Kasumi-1 (cell line): ENCODE measurements at regions not wholly inside any gene's neighbourhood (a gene's known extent, or its start where the extent isn't known, plus 50 kb on each side); places are given as distances from the start of the nearest gene placed in this dataset.
A peak's percentile ranks its signal among the peaks of the same experiment; 100 is the strongest.

Source experiments
- DNase-seq, 2 experiments: peaks; one replicate each; lab custom pipeline; 2025; lab: John Stamatoyannopoulos, UW

DNA sequence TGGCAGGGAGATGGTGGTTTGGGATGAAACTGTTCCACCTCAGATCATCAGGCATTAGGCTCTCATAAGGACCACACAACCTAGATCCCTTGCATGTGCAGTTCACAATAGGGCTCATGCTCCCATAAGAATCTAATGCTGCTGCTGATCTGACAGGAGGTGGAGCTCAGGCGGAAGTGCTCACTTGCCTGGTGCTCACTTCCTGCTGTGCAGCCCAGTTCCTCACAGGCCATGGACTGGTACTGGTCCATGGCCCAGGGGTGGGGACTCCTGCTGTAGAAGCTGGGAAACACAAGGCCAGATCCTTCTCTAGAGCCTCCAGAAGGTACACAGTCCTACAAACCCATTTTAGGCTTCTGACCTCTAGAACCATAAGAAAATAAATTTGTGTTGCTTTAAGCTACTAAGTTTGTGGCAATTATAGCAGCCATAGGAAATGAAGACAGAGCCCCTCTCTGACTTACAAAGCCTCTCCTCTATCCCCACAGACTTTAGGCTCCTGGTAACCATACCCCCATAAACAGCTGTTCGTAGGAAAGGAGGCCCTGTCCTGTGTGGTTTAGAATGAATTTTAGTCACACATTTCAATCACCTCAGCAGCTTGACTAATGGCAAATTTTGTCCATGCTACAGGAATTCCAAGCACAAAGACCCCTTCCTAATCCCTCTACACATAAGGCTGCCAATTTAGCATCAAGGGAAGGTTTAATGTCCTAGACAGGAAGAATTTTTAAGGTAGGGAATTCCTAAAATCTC is 206.1 kb upstream of the PHYHIPL start:
- no peak for DNase-seq

DNA sequence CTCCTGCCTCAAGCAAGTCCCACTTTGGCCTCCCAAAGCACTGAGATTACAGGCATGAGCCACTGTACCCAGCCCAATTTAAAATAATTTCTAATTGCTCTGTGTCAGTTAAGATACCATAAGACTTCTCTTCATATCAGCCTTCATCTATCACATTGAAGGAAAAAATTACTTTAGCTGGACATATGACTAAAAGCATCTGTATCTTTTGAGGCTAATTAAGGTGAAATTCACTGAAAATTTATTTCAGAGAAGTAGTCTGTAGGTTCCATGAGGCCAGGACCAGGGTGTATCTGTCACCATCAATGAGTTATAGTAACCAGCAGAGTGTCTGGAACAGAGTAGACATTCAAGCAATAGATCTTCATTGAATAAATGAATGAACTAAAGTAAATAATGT is 205.2 kb upstream of the PHYHIPL start:
- DNase-seq: no peak

- DNase-seq: no peak
These were observed 204.5 kb upstream of the PHYHIPL start for GRCh38 chr10:58971796-58972491.

GRCh38 chr10:58972576-58973234 is 203.7 kb upstream of the PHYHIPL start:
- no peak for DNase-seq

DNA sequence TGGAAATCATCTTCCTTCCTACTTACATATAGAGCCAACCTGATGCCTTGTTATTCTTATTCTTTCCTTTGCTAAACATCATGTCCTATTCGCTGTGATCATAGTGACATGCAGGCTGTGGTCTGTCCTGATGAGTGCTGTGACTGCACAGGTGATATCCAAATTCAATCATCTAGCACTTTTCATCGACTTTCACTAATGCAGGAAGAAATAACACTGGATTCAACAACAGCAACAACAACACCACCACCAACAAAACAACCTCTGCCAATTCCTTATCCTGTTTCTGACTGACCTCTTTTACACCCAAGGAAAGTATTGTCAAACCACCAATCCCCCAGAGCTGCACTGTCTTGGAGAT is 203.2 kb upstream of the PHYHIPL start:
- DNase-seq: no peak

DNA sequence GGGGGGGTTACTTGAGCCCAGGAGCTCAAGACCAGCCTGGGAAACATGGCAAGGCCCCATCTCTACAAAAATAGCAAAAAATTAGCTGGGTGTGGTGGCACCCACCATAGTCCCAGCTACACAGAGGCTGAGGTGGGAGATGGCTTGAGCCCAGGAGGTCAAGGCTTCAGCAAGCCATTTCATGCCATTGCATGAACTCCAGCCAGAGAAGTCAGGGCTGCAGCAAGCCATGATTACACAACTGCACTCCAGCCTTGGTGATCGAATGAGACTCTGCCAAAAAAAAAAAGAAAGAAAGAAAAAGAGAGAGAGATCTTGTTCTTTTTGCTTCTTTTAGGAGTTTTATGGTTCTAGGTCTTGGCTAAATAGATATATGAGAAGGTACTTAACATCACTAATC is 200.2 kb upstream of the PHYHIPL start:
- no peak for DNase-seq

DNA sequence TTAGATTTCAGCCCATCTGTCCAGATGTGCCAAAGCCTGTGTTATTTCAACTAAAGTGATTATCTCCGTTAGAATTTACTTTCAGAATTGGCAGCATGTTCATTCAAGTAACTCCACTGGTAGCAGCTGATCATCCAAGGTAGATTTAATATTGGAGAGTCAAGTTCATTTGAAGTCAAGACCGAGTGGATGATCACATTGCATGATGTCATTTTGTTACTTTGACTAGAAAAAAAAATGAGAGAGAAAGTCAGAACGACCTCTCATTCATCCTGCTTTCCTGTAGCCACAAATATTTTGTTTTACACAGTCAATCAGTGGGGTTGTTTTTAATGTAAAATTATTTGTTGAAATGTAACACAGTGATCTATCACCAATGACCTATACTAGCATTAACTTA is 196.7 kb upstream of the PHYHIPL start:
- no peak for DNase-seq

DNA sequence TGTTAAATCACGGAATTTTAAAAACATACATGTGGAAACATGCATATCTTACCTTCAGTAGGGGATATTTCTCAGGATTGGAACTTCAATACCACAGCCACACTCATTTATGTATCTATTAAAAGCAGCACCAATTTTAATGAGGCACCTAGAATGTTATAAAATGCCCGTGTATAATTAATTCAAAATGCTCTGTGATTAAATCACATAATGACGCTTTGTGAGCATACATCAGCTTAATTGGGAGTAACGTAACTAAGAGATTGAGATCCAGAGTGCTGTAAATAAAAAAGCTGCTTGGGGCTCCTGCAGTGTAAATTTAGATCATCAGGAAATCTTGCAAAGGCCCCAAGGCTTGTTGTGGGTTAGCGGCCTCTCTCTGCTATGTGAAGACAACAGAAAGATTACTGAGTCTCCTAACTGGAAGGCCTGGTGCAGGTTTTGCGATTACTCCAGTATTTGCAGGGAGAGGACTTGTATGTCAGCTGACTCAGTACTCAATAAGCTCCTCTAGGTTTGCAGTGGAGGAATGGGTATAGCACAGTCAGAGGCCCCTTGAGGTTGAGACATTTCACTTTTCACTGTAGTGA is 195.5 kb upstream of the PHYHIPL start:
- DNase-seq: peak; percentile 73 to 81

GRCh38 chr10:58981846-58982245 is 194.6 kb upstream of the PHYHIPL start:
- no peak for DNase-seq

- DNase-seq: no peak
These were observed 193.8 kb upstream of the PHYHIPL start for GRCh38 chr10:58982470-58983239.

- DNase-seq: no peak
These were observed 191.2 kb upstream of the PHYHIPL start for GRCh38 chr10:58985216-58985615.

- no peak for DNase-seq
These were observed 186.9 kb upstream of the PHYHIPL start for GRCh38 chr10:58989486-58990039.

GRCh38 chr10:58990693-58991092 is 185.8 kb upstream of the PHYHIPL start:
- no peak for DNase-seq

DNA sequence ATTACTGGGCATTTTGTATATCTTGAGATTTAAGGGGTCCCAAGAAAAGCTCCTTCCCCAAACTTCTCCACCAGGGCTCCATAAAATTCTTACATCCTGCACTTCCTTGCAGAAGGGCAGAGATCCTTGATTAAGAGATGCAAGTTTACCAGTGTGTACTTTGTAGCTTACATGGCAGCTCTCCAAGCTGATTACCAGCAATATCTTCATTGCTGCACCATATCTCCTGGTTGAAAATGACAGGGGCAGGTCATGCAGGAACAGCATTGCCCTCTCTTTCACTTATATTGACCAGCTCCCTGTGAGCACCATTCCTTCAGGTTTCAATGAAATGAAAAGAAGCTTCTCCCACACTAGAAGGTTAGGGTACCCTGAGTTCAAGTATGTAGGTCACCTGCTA is 184.6 kb upstream of the PHYHIPL start:
- DNase-seq: no peak

- no peak for DNase-seq
These were observed 183.5 kb upstream of the PHYHIPL start for GRCh38 chr10:58992830-58993460.

DNA sequence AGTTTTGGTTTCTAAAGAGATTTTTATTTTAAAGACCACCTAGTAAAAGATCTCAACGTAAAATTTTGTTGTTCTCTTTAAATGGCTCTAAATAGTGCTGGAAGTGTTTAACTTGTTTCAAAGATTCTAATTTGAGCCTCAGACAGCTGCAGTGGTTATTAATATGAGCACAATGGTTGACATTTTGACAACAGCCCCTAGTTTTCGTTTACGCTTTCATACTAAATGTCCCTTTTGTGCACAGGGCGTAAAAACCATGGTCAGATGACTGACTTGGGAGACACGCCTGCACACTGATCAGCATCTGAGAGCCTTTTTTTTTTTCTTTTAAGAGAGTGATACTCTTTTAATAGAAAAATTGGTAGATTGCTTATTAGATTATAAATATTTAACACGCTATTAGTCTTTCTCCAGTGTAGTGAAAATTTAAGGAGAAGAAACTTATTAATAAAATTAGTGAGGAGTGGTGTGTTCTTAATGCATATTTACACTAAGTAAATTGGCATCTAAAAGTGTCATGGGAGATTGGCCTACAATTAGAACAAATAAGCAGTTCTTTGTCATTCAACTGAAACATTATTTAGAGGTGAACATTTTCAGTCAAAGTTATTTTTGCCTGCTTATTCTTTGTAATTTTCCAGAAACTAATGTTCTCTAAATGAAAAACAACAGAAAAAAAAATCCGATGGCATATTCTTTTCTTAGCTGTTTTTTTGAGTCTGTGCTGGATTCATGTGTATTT is 182.8 kb upstream of the PHYHIPL start:
- no peak for DNase-seq

DNA sequence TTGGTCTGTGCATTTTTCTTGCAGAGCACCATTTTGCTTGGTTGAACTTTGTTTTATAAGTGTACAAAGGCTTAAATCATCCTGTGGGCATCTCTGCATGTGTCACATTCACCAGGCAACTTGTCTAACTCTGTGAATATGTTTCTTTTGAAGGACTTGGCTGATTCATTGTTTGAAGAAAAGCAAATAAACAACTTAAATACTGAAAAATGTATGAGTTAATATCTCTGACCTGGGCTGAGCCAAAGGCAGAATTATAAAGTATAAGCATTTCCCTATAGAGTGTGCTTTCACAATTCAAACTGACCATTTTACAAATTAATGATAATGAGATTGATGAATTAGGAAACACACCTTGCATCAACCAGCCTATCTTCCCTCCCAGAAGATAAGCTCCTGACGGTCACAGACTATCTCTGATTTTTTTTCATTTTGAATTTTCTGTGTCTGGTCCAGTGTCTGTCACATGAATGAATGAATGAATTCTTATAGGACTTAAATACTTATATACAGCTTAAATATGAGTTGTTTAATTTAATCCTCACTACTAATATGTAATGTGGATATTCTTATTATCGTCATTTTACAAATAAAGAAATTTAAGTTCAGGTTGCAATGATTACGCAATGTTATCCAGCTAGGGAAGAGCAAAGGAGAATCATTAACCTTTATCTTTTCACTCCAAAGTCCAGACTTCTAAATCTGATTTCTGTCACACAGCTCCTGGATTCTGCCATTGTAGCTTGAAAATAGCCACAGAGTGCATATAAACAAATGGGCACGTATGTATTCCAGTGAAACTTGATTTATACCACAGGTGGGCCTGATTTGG is 182.0 kb upstream of the PHYHIPL start:
- DNase-seq: no peak

DNA sequence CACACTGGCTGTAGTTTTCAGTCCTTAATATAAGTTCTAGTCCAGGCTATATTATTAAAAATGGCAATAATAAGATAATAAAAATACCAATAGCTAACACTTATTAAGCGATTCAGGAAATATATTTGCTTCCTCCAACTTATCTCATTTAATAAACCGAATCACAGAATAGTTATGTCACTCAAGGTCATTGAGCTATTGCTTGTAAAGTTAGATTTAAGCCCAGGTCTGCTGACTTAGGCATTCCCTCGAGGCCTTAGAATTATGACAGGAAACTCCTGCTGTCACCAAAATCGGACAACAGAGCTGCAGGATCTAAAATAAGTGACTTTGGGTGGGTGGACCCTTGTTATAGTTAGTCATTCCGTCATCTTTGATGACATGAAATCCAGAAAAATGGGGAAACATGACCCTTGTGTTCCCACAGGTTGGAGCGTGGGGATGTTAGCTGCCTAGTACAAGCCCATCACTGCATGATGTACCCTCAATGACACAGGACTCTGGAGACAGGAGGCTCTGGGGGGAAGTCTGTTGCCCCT is 181.3 kb upstream of the PHYHIPL start:
- DNase-seq: no peak

DNA sequence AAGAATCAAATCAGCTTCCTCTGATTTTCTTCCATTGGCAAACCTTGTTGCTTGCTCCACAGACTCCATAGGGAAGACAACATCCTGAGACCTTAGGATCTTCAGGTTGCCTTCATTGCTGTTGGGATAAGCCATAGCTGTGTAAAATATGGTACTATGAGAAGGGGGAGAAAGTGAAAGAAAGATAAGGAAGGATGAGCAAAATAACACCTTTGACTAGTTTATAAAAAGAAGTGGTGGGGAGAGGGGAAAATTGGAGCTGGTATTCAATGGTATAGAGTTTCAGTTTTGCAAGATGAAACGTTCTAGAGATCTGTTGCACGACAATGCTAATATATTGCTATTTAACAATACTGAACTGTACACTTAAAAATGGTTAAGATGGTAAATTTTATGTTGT is 180.4 kb upstream of the PHYHIPL start:
- no peak for DNase-seq
